Osteoblast (primary cell): ENCODE measurements at regions not wholly inside any gene's neighbourhood (a gene's known extent, or its start where the extent isn't known, plus 50 kb on each side); places are given as distances from the start of the nearest gene placed in this dataset.
A peak's percentile ranks its signal among the peaks of the same experiment; 100 is the strongest.

ENCODE experiments used
- DNase-seq: peaks from one replicate; pipeline ENCODE4 v3.0.0; 2011; ENCODE audit warnings: low spot score, mixed read lengths; ENCODE audit not compliant: insufficient read length; ENCODE audit errors: missing footprints
- H2AFZ ChIP-seq: 2 replicates; pipeline ENCODE4 v1.6.0; 2011; ENCODE audit warnings: mild to moderate bottlenecking, low read length
- H3K27ac ChIP-seq: 2 replicates; pipeline ENCODE4 v1.5.1; 2011; ENCODE audit warnings: mild to moderate bottlenecking, low read depth, low read length, moderate library complexity
- H3K27me3 ChIP-seq: 2 replicates; pipeline ENCODE4 v1.6.0; 2012; ENCODE audit warnings: mild to moderate bottlenecking, control low read depth, inconsistent platforms, low read length, moderate library complexity; ENCODE audit not compliant: insufficient read depth
- H3K36me3 ChIP-seq: 2 replicates; pipeline ENCODE4 v1.5.1; 2011; ENCODE audit warnings: mild to moderate bottlenecking, low read length, control low read depth, moderate library complexity; ENCODE audit not compliant: insufficient read depth
- H3K4me1 ChIP-seq: 2 replicates; pipeline ENCODE4 v1.5.1; 2011; ENCODE audit warnings: mild to moderate bottlenecking, low read length, control low read depth, moderate library complexity; ENCODE audit not compliant: insufficient read depth
- H3K4me2 ChIP-seq: 2 replicates; pipeline ENCODE4 v1.6.0; 2011; ENCODE audit warnings: mild to moderate bottlenecking, low read length; ENCODE audit not compliant: insufficient read depth
- H3K4me3 ChIP-seq: fragments of 200-600 bp; sonication (generic); 3 replicates; pipeline ENCODE4 v1.5.1; 2012; ENCODE audit warnings: mild to moderate bottlenecking, low read length, inconsistent platforms; ENCODE audit not compliant: insufficient read depth
- H3K79me2 ChIP-seq: 2 replicates; pipeline ENCODE4 v1.6.0; 2012; ENCODE audit warnings: mild to moderate bottlenecking, low read length, control low read depth, inconsistent platforms; ENCODE audit not compliant: insufficient read depth
- H3K9me3 ChIP-seq: 2 replicates; pipeline ENCODE4 v1.5.1; 2011; ENCODE audit warnings: low read depth, low read length, control low read depth
- H4K20me1 ChIP-seq: 2 replicates; pipeline ENCODE4 v1.6.0; 2012; ENCODE audit warnings: mild to moderate bottlenecking, low read length, control low read depth; ENCODE audit not compliant: insufficient read depth
- TF ChIP-seq, protein P1 (sequence below): IDR thresholded peaks from 2 replicates; pipeline ENCODE4 v1.5.1; 2011; ENCODE audit warnings: mild to moderate bottlenecking, low read depth, low read length, moderate library complexity; ENCODE audit errors: extremely low read depth

DNA sequence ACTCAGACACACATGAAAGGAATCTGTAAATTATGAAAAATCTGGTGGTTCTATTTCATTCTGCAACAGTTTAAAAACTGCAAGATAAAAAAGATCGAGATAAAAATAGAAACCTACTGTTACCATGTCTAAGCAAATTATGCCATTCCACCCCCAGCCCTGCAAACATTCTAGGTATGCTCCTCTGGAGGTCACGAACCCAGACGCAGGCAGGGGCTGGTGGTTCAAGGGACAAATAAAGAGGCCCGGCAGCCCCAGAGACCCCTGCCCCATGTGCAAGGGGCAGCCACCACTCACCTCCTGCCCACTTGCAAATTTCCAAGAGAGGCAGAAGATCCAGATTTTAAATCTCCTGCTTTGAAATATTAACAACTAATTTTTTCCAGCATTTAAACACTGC lies 210.5 kb downstream of the ANAPC1 start:
- Histone ChIP-seq H3K36me3 (no peaks in the 10 kb centered on the region), H2AFZ (no peak overlapping the region), H3K27ac (no peak overlapping the region), H4K20me1 (no peaks in the 10 kb centered on the region), H3K9me3 (no peaks in the 10 kb centered on the region), H3K4me2 (peak overlapping the region; percentile 31), H3K4me3 (no peak overlapping the region), H3K27me3 (no peaks in the 10 kb centered on the region), H3K79me2 (no peaks in the 10 kb centered on the region), H3K4me1 (peaks cover 11% of the 10 kb centered on the region)
- DNase-seq, result no peak
- TF ChIP-seq, protein P1, sequence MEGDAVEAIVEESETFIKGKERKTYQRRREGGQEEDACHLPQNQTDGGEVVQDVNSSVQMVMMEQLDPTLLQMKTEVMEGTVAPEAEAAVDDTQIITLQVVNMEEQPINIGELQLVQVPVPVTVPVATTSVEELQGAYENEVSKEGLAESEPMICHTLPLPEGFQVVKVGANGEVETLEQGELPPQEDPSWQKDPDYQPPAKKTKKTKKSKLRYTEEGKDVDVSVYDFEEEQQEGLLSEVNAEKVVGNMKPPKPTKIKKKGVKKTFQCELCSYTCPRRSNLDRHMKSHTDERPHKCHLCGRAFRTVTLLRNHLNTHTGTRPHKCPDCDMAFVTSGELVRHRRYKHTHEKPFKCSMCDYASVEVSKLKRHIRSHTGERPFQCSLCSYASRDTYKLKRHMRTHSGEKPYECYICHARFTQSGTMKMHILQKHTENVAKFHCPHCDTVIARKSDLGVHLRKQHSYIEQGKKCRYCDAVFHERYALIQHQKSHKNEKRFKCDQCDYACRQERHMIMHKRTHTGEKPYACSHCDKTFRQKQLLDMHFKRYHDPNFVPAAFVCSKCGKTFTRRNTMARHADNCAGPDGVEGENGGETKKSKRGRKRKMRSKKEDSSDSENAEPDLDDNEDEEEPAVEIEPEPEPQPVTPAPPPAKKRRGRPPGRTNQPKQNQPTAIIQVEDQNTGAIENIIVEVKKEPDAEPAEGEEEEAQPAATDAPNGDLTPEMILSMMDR, result no peak

DNA sequence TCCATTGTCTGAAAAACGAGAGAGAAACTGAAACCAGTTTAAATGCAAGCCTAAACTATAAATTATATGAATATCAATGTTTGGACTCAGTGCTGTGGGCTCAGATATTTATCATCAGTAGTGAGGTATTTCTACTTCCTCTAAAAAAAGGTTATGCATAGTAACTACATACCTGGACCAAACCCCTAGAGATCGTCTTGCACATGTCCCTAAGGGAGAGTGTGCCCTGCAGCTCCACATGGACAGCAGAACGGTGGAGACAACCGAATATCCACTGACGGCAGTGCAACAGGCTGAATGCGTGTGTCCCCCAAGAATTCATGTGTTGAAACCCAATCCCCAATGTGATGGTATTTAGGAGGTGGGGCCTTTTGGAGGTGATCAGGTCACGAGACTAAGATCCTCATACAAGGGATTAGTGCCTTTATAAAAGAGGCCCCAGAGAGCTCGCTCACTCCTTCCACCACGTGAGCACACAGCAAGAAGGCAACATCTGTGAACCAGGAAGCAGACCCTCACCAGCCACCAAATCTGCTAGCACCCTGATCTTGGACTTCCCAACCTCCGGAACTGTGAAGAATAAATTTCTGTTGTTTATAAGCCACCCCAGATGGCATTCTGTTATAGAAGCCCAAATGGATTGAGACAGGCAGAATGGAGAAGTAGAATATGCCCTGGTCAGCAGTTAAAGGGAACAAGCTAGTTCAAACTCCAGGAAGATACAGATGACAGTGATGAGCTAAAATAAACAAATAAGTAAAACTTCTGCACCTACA lies 208.4 kb downstream of the ANAPC1 start:
- Histone ChIP-seq H3K4me3 (no peak overlapping the region), H3K27me3 (no peaks in the 10 kb centered on the region), H3K27ac (no peak overlapping the region), H3K36me3 (no peaks in the 10 kb centered on the region), H3K79me2 (no peaks in the 10 kb centered on the region), H2AFZ (no peak overlapping the region), H4K20me1 (no peaks in the 10 kb centered on the region), H3K4me1 (peaks cover 18% of the 10 kb centered on the region), H3K4me2 (peak overlapping the region; percentile 15), H3K9me3 (no peaks in the 10 kb centered on the region)
- TF ChIP-seq, protein P1, result no peak
- DNase-seq, result no peak

DNA sequence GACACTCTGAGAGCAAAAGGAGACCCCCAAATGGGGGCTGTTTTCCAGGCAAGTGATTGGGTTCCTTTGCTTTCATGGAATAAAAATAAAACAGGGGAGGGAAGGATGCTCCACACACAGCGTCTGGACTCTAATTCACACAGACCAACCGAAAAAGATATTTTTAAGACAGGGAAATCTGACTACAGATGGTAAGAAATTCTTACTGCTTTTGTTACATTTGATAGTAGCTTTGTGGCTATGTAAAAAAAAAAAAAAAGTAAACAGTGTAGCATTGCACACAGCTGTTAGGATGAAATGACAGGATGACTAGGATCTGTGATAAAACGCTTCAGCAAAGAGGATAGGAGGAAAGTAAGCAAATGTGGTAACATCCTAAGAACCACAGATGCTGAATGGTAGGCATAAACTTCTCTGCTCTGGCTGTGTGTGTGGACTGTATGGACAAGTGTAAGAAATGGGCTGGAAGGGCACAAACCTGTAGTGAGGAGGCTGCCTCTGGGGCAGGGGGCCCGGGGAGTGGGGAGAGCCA lies 207.6 kb downstream of the ANAPC1 start:
- H3K4me1 ChIP-seq, result peaks cover 18% of the 10 kb centered on the region
- no peaks in the 10 kb centered on the region for H4K20me1 ChIP-seq
- no peaks in the 10 kb centered on the region for H3K79me2 ChIP-seq
- H3K27me3 ChIP-seq, result no peaks in the 10 kb centered on the region
- no peak overlapping the region for H2AFZ ChIP-seq
- H3K27ac ChIP-seq, result no peak overlapping the region
- no peaks in the 10 kb centered on the region for H3K9me3 ChIP-seq
- no peaks in the 10 kb centered on the region for H3K36me3 ChIP-seq
- TF ChIP-seq, protein P1, result no peak
- H3K4me2 ChIP-seq, result no peak overlapping the region
- H3K4me3 ChIP-seq, result no peak overlapping the region
- DNase-seq, result no peak

DNA sequence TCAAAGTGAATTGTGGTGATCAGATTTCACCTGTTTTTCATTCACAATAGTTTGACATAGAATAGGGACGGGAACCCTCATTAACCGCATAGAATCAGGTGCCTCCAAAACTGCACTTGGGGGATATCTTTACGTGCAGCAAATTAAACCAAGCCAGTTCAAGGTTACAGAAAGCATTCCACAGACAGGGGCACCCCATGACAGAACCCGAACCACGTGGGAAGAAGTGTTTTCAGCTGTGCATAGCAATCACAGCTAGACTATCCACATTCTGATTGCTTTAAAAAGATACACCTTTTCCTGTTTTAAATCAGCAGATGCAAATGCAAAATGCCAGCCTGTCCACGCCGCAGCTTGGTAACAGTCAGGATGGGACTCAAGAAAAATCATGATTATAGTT lies 205.8 kb downstream of the ANAPC1 start:
- H3K36me3 ChIP-seq, result no peaks in the 10 kb centered on the region
- no peak overlapping the region for H3K27ac ChIP-seq
- H3K4me1 ChIP-seq, result peaks cover 15% of the 10 kb centered on the region
- H3K9me3 ChIP-seq, result no peaks in the 10 kb centered on the region
- TF ChIP-seq, protein P1, result no peak
- H3K4me2 ChIP-seq, result peak overlapping the region; percentile 23
- no peaks in the 10 kb centered on the region for H3K27me3 ChIP-seq
- no peak overlapping the region for H2AFZ ChIP-seq
- no peak for DNase-seq
- no peak overlapping the region for H3K4me3 ChIP-seq
- H4K20me1 ChIP-seq, result no peaks in the 10 kb centered on the region
- no peaks in the 10 kb centered on the region for H3K79me2 ChIP-seq
